Neural cell (in vitro differentiated cells): ENCODE measurements at regions not wholly inside any gene's neighbourhood (a gene's known extent, or its start where the extent isn't known, plus 50 kb on each side); places are given as distances from the start of the nearest gene placed in this dataset.

Experiments used
- H2AFZ ChIP-seq: fragments of 200-600, 300-800 bp; sonication (generic), shearing (Covaris generic); 2 replicates; pipeline ENCODE4 v1.6.0; 2014; ENCODE audit warnings: low read depth, mild to moderate bottlenecking, antibody characterized with exemption, low read length, moderate library complexity
- H3F3A ChIP-seq: fragments of 200-600 bp; shearing (Covaris generic); 2 replicates; pipeline ENCODE4 v1.6.1; 2016; ENCODE audit warnings: mild to moderate bottlenecking, moderate library complexity, mixed read lengths, antibody characterized with exemption, low read length; ENCODE audit not compliant: insufficient read depth, poor library complexity, severe bottlenecking
- H3K27ac ChIP-seq: fragments of 200-600, 300-800 bp; sonication (generic), shearing (Covaris generic); 2 replicates; pipeline ENCODE4 v1.5.1; 2014; ENCODE audit warnings: mild to moderate bottlenecking, low read length, moderate library complexity
- H3K27me3 ChIP-seq: fragments of 300-800, 200-600 bp; sonication (generic), shearing (Covaris generic); 2 replicates; pipeline ENCODE4 v1.6.0; 2014; ENCODE audit warnings: mild to moderate bottlenecking, low read depth, low read length, moderate library complexity; ENCODE audit not compliant: insufficient read depth
- H3K36me3 ChIP-seq: fragments of 300-800, 200-600 bp; sonication (generic), shearing (Covaris generic); 2 replicates; pipeline ENCODE4 v1.5.1; 2014; ENCODE audit warnings: mild to moderate bottlenecking, antibody characterized with exemption, low read length, moderate library complexity; ENCODE audit not compliant: insufficient read depth
- H3K4me2 ChIP-seq: fragments of 300-800, 200-600 bp; sonication (generic), shearing (Covaris generic); 2 replicates; pipeline ENCODE4 v1.6.0; 2014; ENCODE audit warnings: mild to moderate bottlenecking, low read length
- H3K4me3 ChIP-seq: fragments of 300-800, 200-600 bp; sonication (generic), shearing (Covaris generic); 2 replicates; pipeline ENCODE4 v1.5.1; 2014; ENCODE audit warnings: mild to moderate bottlenecking, low read length, moderate library complexity
- H3K79me2 ChIP-seq: fragments of 200-600 bp; shearing (Covaris generic); replicated peaks from 2 replicates; pipeline ENCODE4 v1.6.0; 2014; ENCODE audit warnings: mild to moderate bottlenecking, low read length, moderate library complexity; ENCODE audit not compliant: insufficient read depth
- H3K9ac ChIP-seq: fragments of 300-800, 200-600 bp; sonication (generic), shearing (Covaris generic); 2 replicates; pipeline ENCODE4 v1.6.1; 2016; ENCODE audit warnings: mild to moderate bottlenecking, low read length, mixed read lengths
- H3K9me2 ChIP-seq: fragments of 200-600 bp; shearing (Covaris generic); 2 replicates; pipeline ENCODE4 v1.6.1; 2016; ENCODE audit warnings: mild to moderate bottlenecking, low read length, mixed read lengths; ENCODE audit not compliant: insufficient read depth
- H3K9me3 ChIP-seq: fragments of 200-600, 300-800 bp; sonication (generic), shearing (Covaris generic); 2 replicates; pipeline ENCODE4 v1.6.1; 2016; ENCODE audit warnings: mild to moderate bottlenecking, mixed run types, low read length, moderate library complexity, mixed read lengths
- H4K20me1 ChIP-seq: fragments of 200-600 bp; shearing (Covaris generic); 2 replicates; pipeline ENCODE4 v1.6.1; 2016; ENCODE audit warnings: mild to moderate bottlenecking, mixed run types; ENCODE audit not compliant: insufficient read depth
- CTCF ChIP-seq: fragments of 450-650 bp; IDR thresholded peaks from 2 replicates; pipeline ENCODE4 v1.5.1; 2014; ENCODE audit warnings: antibody characterized with exemption, mild to moderate bottlenecking, moderate library complexity; ENCODE audit not compliant: poor library complexity, severe bottlenecking
- EP300 ChIP-seq: fragments of 450-650 bp; conservative IDR thresholded peaks from 2 replicates; pipeline ENCODE4 v1.6.1; 2014; ENCODE audit warnings: antibody characterized with exemption, mild to moderate bottlenecking, moderate library complexity; ENCODE audit not compliant: poor library complexity, severe bottlenecking
- EZH2 ChIP-seq: fragments of 200-600, 300-800 bp; shearing (Covaris generic), sonication (generic); IDR thresholded peaks from 2 replicates; pipeline ENCODE4 v1.6.1; 2014; ENCODE audit warnings: antibody characterized with exemption, low read length, borderline replicate concordance, mild to moderate bottlenecking; ENCODE audit not compliant: insufficient read depth, poor library complexity, severe bottlenecking
- MXI1 ChIP-seq: fragments of 450-650 bp; conservative IDR thresholded peaks from 2 replicates; pipeline ENCODE4 v1.6.1; 2014; ENCODE audit warnings: antibody characterized with exemption, mild to moderate bottlenecking; ENCODE audit not compliant: poor library complexity, severe bottlenecking
- POLR2AphosphoS5 ChIP-seq: IDR thresholded peaks from 2 replicates; pipeline ENCODE4 v1.6.1; 2012
- RAD21 ChIP-seq: fragments of 450-650 bp; conservative IDR thresholded peaks from 2 replicates; pipeline ENCODE4 v1.6.1; 2014; ENCODE audit warnings: antibody characterized with exemption, mild to moderate bottlenecking, moderate library complexity
- REST ChIP-seq: IDR thresholded peaks from 2 replicates; pipeline ENCODE4 v1.6.1; 2012; ENCODE audit warnings: borderline replicate concordance
- SMC3 ChIP-seq: fragments of 450-650 bp; conservative IDR thresholded peaks from 2 replicates; pipeline ENCODE4 v1.6.1; 2014; ENCODE audit warnings: antibody characterized with exemption, mild to moderate bottlenecking, moderate library complexity; ENCODE audit not compliant: poor library complexity
- TAF1 ChIP-seq: IDR thresholded peaks from 2 replicates; pipeline ENCODE4 v1.6.1; 2012; ENCODE audit warnings: low read depth

- Histone ChIP-seq H2AFZ (no peak overlapping the region), H3K27ac (no peak overlapping the region), H3K9me2 (no peaks in the 10 kb centered on the region), H4K20me1 (no peaks in the 10 kb centered on the region), H3K4me2 (no peak overlapping the region), H3K27me3 (no peaks in the 10 kb centered on the region), H3K79me2 (no peaks in the 10 kb centered on the region), H3K4me3 (no peak overlapping the region), H3K36me3 (no peaks in the 10 kb centered on the region), H3F3A (no peaks in the 10 kb centered on the region), H3K9ac (no peak overlapping the region), H3K9me3 (no peaks in the 10 kb centered on the region)
- no peak for TF ChIP-seq TAF1
- TF ChIP-seq SMC3 = no peak
- no peak for TF ChIP-seq POLR2AphosphoS5
- no peak for TF ChIP-seq EZH2
- no peak for TF ChIP-seq EP300
- no peak for TF ChIP-seq MXI1
- no peak for TF ChIP-seq REST
- no peak for TF ChIP-seq RAD21
- no peak for TF ChIP-seq CTCF
Observed at GRCh38 chr17:52606590-52606989, 448.1 kb upstream of the CA10 start.

- Histone ChIP-seq H3K9ac (no peak overlapping the region), H3K36me3 (no peaks in the 10 kb centered on the region), H3K9me2 (no peaks in the 10 kb centered on the region), H3K9me3 (no peaks in the 10 kb centered on the region), H2AFZ (no peak overlapping the region), H3K79me2 (no peaks in the 10 kb centered on the region), H3K4me2 (no peak overlapping the region), H3K4me3 (no peak overlapping the region), H3K27me3 (no peaks in the 10 kb centered on the region), H3K27ac (no peak overlapping the region), H4K20me1 (no peaks in the 10 kb centered on the region), H3F3A (no peaks in the 10 kb centered on the region)
- TF ChIP-seq POLR2AphosphoS5 (no peak), EP300 (no peak), RAD21 (no peak), SMC3 (no peak), EZH2 (no peak), CTCF (no peak), REST (no peak), MXI1 (no peak), TAF1 (no peak)
Observed at GRCh38 chr17:52606098-52606497, 447.6 kb upstream of the CA10 start.
